ENCODE measurements at regions not wholly inside any gene's neighbourhood (a gene's known extent, or its start where the extent isn't known, plus 50 kb on each side); places are given as distances from the start of the nearest gene placed in this dataset.

- TF ChIP-seq CTCF (conservative IDR thresholded peaks at IDR 0.05; ENCODE audit: low read depth, low read length), result no peak
- no peak for DNase-seq (ENCODE audit: low read depth)
- no peak overlapping the region for H3K4me3 ChIP-seq (ENCODE audit: low read depth, low read length)
Observed at GRCh38 chr15:54707805-54708752, 488.7 kb downstream of the RSL24D1 start.

- no peak for DNase-seq (ENCODE audit: low read depth)
- no peak overlapping the region for H3K4me3 ChIP-seq (ENCODE audit: low read depth, low read length)
- no peak for TF ChIP-seq CTCF (conservative IDR thresholded peaks at IDR 0.05; ENCODE audit: low read depth, low read length)
Observed at GRCh38 chr15:54687628-54688027, 509.1 kb downstream of the RSL24D1 start.

Data from choroid plexus epithelial cell (primary cell).